ENCODE measurements at regions not wholly inside any gene's neighbourhood (a gene's known extent, or its start where the extent isn't known, plus 50 kb on each side); places are given as distances from the start of the nearest gene placed in this dataset.

GRCh38 chr1:178025613-178026356, 55.9 kb upstream of the SEC16B start:
- 87 to 97% (median 94%) methylated on average over 9 of the region's 9 CpGs for WGBS, 4 donors
- Histone ChIP-seq H3K27me3 (no peaks in the 10 kb centered on the region), H3K9me3 (no peaks in the 10 kb centered on the region), H3K36me3 (peaks cover 0 to 58% (median 32%) of the 10 kb centered on the region in 9 donors), H3K4me3 (no peak overlapping the region), H3K4me1 (peaks cover 0 to 18% (median 0%) of the 10 kb centered on the region in 12 donors), H3K27ac (no peak overlapping the region)
- TF ChIP-seq POLR2A (IDR thresholded peaks at IDR 0.05) (no peak), CTCF (IDR thresholded peaks at IDR 0.05) (no peak)
- intact Hi-C loops (cut with DNase I) = loop anchor here in 1 of 10 donors (5.0 kb wide), 1 partner anchor 43 kb away; no protein-coding TSS in a partner anchor
- ATAC-seq = peak in 1 of 4 donors; percentile 19
- no peak for DNase-seq

DNA sequence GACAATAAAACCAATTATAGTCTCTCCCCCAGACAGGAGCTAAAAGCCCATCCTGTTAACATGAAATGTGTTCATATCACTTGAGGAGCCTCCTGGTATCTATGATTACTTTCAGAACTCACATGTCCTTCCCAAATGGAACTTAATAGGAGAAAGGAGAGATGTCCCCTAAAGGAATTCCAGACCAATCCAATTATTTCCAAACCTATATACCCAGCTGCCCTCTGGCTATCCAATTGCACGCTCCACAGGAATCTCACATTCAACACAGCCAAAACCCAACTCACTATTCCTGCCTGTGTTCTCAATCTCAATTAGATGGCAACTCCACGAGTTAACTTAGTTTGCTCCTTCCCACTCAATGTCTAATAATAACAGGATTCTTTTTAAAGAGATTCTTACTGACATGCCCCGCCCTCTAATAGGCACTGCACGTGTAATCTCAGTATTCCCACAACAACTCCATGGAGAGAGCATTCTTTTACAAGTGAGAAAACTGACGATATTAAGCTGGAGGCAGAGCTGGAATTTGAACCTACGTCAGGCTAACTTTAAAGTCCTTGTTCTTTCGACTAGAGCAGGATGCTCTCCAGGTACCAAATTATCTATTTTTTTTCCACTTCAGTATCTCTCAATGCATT, 59.1 kb upstream of the SEC16B start:
- intact Hi-C loops (cut with DNase I) = loop anchor here in 1 of 10 donors (5.0 kb wide), 1 partner anchor 47 kb away; no protein-coding TSS in a partner anchor
- Histone ChIP-seq H3K27ac (peak overlapping the region in 7 of 12 donors; percentile 10 to 53 (median 34)), H3K4me1 (peaks cover 0 to 39% (median 7%) of the 10 kb centered on the region in 12 donors), H3K4me3 (no peak overlapping the region), H3K9me3 (no peaks in the 10 kb centered on the region), H3K27me3 (no peaks in the 10 kb centered on the region), H3K36me3 (peaks cover 0 to 39% (median 18%) of the 10 kb centered on the region in 9 donors)
- DNase-seq (no peak), ATAC-seq (peak; percentile 33 to 75 (median 44))
- WGBS, 4 donors = 38 to 44% (median 42%) methylated on average over 7 of the region's 7 CpGs
- TF ChIP-seq POLR2A (IDR thresholded peaks at IDR 0.05) (no peak), CTCF (IDR thresholded peaks at IDR 0.05) (no peak)

- H3K36me3 ChIP-seq = peaks cover 0 to 28% (median 6%) of the 10 kb centered on the region in 9 donors
- DNase-seq = no peak
- TF ChIP-seq POLR2A (IDR thresholded peaks at IDR 0.05) (no peak), CTCF (IDR thresholded peaks at IDR 0.05) (no peak)
- 77 to 83% (median 80%) methylated on average over 3 of the region's 3 CpGs for WGBS, 4 donors
- ATAC-seq = peak in 1 of 4 donors; percentile 58
- H3K27ac ChIP-seq = peak overlapping the region in 4 of 12 donors; percentile 10 to 53 (median 36)
- intact Hi-C loops (cut with DNase I) = loop anchor here (2.0 to 10.0 kb wide), 12 partner anchors 62 to 474 kb away; partner anchors contain the start of gene RASAL2 (in 4 of the 10)
- peaks cover 0 to 52% (median 9%) of the 10 kb centered on the region in 12 donors for H3K4me1 ChIP-seq
- H3K27me3 ChIP-seq = no peaks in the 10 kb centered on the region
- no peak overlapping the region for H3K4me3 ChIP-seq
- no peaks in the 10 kb centered on the region for H3K9me3 ChIP-seq
These were observed 60.6 kb upstream of the SEC16B start for GRCh38 chr1:178030467-178030866.

DNA sequence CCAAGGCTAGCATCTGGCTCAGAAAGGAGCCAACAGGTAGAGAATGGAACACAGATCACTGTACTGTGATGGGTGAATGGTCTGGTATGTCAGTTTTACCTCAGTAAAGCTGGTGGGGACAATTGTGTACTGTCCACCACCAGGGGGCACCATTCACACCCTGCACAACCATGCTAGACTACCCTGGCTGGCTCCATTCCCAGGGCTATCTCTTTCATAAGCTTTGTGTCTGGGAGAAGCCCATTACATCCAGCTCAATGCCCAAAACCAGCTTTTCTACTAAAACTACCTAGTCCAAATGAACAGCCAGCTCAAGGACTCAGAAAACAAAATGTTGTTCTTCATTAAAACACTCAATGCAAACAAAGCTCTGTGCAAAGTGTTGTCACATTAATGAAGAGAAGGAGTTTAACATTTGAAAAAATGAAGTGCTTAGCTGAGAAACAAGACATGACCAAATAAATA, 62.0 kb upstream of the RASAL2 start:
- no peaks in the 10 kb centered on the region for H3K27me3 ChIP-seq
- intact Hi-C loops (cut with DNase I) = loop anchor here (1.0 to 10.0 kb wide), 15 partner anchors 60 to 473 kb away; partner anchors contain the start of gene RASAL2 (in 4 of the 10)
- peak; percentile 79 to 94 (median 88) for TF ChIP-seq CTCF (IDR thresholded peaks at IDR 0.05)
- TF ChIP-seq POLR2A (IDR thresholded peaks at IDR 0.05) = no peak
- DNase-seq (peak; percentile 84 to 95 (median 91)), ATAC-seq (peak; percentile 68 to 89 (median 82))
- peaks cover 0 to 22% (median 0%) of the 10 kb centered on the region in 9 donors for H3K36me3 ChIP-seq
- peak overlapping the region in 1 of 12 donors; percentile 53 for H3K27ac ChIP-seq
- no peaks in the 10 kb centered on the region for H3K9me3 ChIP-seq
- H3K4me1 ChIP-seq = peaks cover 0 to 56% (median 8%) of the 10 kb centered on the region in 12 donors
- H3K4me3 ChIP-seq = no peak overlapping the region
